GM19238 (cell line): ENCODE measurements at regions not wholly inside any gene's neighbourhood (a gene's known extent, or its start where the extent isn't known, plus 50 kb on each side); places are given as distances from the start of the nearest gene placed in this dataset.
"Not testable (repeated sequence)": the region's sequence is repeated elsewhere in the genome, so short reads cannot be mapped to it uniquely, and the experiment has no call there.

Experiments
- DNase-seq: peaks from one replicate; pipeline ENCODE4 v3.0.0; 2011; ENCODE audit warnings: low spot score; ENCODE audit not compliant: insufficient read length

GRCh38 chr2:161480123-161480522 is 64.0 kb downstream of the TBR1 start:
- DNase-seq, result no peak

- DNase-seq, result no peak
Measured at GRCh38 chr2:161481619-161482018, 65.5 kb downstream of the TBR1 start.

- DNase-seq, result no peak
Measured at GRCh38 chr2:161484061-161484460, 68.0 kb downstream of the TBR1 start.

GRCh38 chr2:161486111-161486510 is 70.0 kb downstream of the TBR1 start:
- DNase-seq, result no peak

GRCh38 chr2:161488131-161488699 is 72.1 kb downstream of the TBR1 start:
- no peak for DNase-seq

- no peak for DNase-seq
Measured at GRCh38 chr2:161488879-161489278, 72.8 kb downstream of the TBR1 start.

GRCh38 chr2:161500892-161501610 is 85.0 kb downstream of the TBR1 start:
- DNase-seq, result peak; percentile 2

GRCh38 chr2:161502279-161502678 is 86.2 kb downstream of the TBR1 start:
- DNase-seq, result not testable (repeated sequence)

GRCh38 chr2:161504628-161505289 is 88.7 kb downstream of the TBR1 start:
- not testable (repeated sequence) for DNase-seq

- DNase-seq, result not testable (repeated sequence)
Measured at GRCh38 chr2:161505466-161505865, 89.4 kb downstream of the TBR1 start.

- not testable (repeated sequence) for DNase-seq
Measured at GRCh38 chr2:161513295-161514032, 97.4 kb downstream of the TBR1 start.

GRCh38 chr2:161522796-161523195 is 101.4 kb upstream of the SLC4A10 start:
- DNase-seq, result no peak

GRCh38 chr2:161533218-161533617 is 91.0 kb upstream of the SLC4A10 start:
- DNase-seq, result no peak

- DNase-seq, result no peak
Measured at GRCh38 chr2:161546635-161547034, 77.6 kb upstream of the SLC4A10 start.

- no peak for DNase-seq
Measured at GRCh38 chr2:161547130-161547529, 77.1 kb upstream of the SLC4A10 start.

GRCh38 chr2:161552015-161552414 is 72.2 kb upstream of the SLC4A10 start:
- no peak for DNase-seq

GRCh38 chr2:161555826-161556225 is 68.4 kb upstream of the SLC4A10 start:
- DNase-seq, result no peak

- no peak for DNase-seq
Measured at GRCh38 chr2:161556440-161556839, 67.8 kb upstream of the SLC4A10 start.

GRCh38 chr2:161557538-161557937 is 66.7 kb upstream of the SLC4A10 start:
- DNase-seq, result no peak

- no peak for DNase-seq
Measured at GRCh38 chr2:161564906-161565305, 59.3 kb upstream of the SLC4A10 start.

- DNase-seq, result no peak
Measured at GRCh38 chr2:161569401-161569800, 54.8 kb upstream of the SLC4A10 start.
